ENCODE measurements at regions not wholly inside any gene's neighbourhood (a gene's known extent, or its start where the extent isn't known, plus 50 kb on each side); places are given as distances from the start of the nearest gene placed in this dataset.

DNA sequence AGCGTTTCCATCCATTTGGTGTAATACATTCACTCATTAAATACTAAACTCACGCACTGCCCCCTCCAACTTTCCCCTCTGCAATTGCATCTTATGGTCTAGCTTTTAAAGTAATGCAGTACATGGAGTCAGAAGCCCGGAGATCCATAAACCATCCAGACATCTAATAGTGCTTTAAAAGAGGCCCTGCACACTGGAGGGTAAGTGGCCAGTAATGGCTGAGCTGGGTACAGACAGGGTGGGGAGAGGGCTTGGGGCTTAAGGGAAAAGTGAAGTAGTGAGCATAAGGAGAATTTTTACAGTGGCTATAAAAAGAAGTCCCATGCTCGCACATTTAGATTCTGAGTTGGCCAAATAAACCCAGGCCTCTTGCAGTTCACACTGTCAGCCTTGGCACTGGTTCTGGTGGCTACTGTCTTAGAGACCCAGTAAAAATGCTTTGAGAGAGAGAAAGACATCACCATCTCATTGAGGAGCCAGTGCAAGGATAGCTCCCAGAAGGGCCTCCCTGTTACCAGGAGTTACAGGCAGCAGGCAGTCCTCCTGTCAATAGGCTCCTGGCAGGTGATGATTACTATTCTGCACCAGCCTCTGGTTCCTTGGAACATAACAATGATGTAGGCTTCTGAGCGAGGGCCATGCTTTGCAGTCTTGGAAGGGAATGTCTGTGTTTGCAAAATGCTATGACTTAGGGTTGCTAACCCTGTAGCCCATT lies 112.6 kb upstream of the NEO1 start:
- no peaks in the 10 kb centered on the region for H3K4me1 ChIP-seq (replicated peaks; ENCODE audit: insufficient read depth)
- H3K9me3 ChIP-seq (ENCODE audit: insufficient read depth, low read depth) = no peaks in the 10 kb centered on the region
- no peak overlapping the region for H2AFZ ChIP-seq
- no peak overlapping the region for H3K4me2 ChIP-seq
- no peaks in the 10 kb centered on the region for H3F3A ChIP-seq (ENCODE audit: insufficient read depth, low read depth)
- no peak overlapping the region for H3K4me3 ChIP-seq
- H3K79me2 ChIP-seq (ENCODE audit: low read depth) = no peaks in the 10 kb centered on the region
- no peaks in the 10 kb centered on the region for H3K36me3 ChIP-seq (ENCODE audit: low read depth)
- no peaks in the 10 kb centered on the region for H3K9me2 ChIP-seq (ENCODE audit: insufficient read depth)
- CTCF ChIA-PET = no interaction called here
- DNase-seq = no peak
- BruUV-seq (replicated peaks) = no TSS peak
- no peak for TF ChIP-seq EZH2 (IDR thresholded peaks at IDR 0.05; ENCODE audit: low read depth)
- TF ChIP-seq, protein P1, sequence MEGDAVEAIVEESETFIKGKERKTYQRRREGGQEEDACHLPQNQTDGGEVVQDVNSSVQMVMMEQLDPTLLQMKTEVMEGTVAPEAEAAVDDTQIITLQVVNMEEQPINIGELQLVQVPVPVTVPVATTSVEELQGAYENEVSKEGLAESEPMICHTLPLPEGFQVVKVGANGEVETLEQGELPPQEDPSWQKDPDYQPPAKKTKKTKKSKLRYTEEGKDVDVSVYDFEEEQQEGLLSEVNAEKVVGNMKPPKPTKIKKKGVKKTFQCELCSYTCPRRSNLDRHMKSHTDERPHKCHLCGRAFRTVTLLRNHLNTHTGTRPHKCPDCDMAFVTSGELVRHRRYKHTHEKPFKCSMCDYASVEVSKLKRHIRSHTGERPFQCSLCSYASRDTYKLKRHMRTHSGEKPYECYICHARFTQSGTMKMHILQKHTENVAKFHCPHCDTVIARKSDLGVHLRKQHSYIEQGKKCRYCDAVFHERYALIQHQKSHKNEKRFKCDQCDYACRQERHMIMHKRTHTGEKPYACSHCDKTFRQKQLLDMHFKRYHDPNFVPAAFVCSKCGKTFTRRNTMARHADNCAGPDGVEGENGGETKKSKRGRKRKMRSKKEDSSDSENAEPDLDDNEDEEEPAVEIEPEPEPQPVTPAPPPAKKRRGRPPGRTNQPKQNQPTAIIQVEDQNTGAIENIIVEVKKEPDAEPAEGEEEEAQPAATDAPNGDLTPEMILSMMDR (conservative IDR thresholded peaks at IDR 0.05) = no peak
- peaks cover 70% of the 10 kb centered on the region for H3K27me3 ChIP-seq (ENCODE audit: insufficient read depth, low read depth)
- no peaks in the 10 kb centered on the region for H4K20me1 ChIP-seq (ENCODE audit: insufficient read depth)
- POLR2A ChIA-PET (ENCODE audit: unreplicated experiment) = no interaction called here
- no peak overlapping the region for H3K27ac ChIP-seq
- intact Hi-C loops (cut with micrococcal nuclease; ENCODE audit: unreplicated experiment) = no loop called here

DNA sequence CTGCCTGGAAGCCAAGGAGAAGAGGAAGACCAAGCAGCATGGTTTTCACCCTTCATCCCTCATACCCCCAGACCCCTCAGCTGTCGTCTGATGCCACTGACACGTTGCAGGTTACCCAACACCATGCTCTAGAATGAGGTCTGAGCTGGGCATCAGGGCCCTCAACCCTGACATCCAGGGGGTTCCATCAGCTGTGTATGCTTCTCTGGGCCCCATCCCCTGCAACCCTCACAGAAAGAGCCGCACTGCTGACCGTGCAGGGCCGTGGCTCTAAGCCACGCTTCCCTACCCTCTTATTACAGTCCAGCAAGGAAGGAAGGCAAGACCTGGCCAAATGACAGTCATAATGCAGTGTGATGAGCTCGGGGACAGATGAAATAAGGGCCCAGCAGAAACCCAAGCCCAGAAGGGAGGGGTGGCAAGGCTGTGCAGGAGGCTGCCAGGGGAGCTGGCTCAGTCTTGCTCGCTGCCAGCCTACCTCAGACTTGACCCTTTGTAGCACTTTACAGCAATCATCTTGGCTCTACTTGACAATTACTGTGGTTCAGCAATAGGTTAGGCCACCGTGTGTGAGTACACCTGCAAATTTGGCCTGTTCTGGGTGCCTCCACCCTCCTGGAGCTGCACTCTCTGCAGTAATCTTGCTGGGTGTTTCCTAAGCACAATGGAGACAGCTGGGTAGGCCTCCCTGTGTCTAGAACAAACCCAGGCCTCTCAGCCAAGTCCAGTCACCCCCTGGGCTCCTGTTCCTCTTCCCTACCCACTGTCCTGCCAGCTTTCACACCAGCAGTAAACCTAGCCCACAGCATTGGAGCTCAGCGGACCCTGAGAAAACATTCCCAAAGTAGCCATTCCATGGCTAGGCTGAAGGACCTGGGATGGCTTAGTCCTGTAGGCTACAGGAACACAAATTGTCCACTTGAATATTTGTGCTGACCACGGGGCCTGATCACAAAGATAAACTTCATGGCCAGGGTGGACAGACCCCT lies 115.3 kb upstream of the NEO1 start:
- intact Hi-C loops (cut with micrococcal nuclease; ENCODE audit: unreplicated experiment) = no loop called here
- Histone ChIP-seq H3K9me2 (ENCODE audit: insufficient read depth) (no peaks in the 10 kb centered on the region), H3K4me3 (no peak overlapping the region), H3K9me3 (ENCODE audit: insufficient read depth, low read depth) (no peaks in the 10 kb centered on the region), H3F3A (ENCODE audit: insufficient read depth, low read depth) (no peaks in the 10 kb centered on the region), H3K4me2 (no peak overlapping the region), H4K20me1 (ENCODE audit: insufficient read depth) (peaks cover 3% of the 10 kb centered on the region; the same call in 1 of the 2 replicates), H3K79me2 (ENCODE audit: low read depth) (no peaks in the 10 kb centered on the region), H3K27me3 (ENCODE audit: insufficient read depth, low read depth) (peaks cover 64% of the 10 kb centered on the region), H3K27ac (no peak overlapping the region), H3K4me1 (replicated peaks; ENCODE audit: insufficient read depth) (no peaks in the 10 kb centered on the region), H2AFZ (no peak overlapping the region), H3K36me3 (ENCODE audit: low read depth) (no peaks in the 10 kb centered on the region)
- CTCF ChIA-PET = no interaction called here
- no TSS peak for BruUV-seq (replicated peaks)
- no peak for DNase-seq
- no peak for TF ChIP-seq EZH2 (IDR thresholded peaks at IDR 0.05; ENCODE audit: low read depth)
- TF ChIP-seq, protein P1 (conservative IDR thresholded peaks at IDR 0.05) = no peak
- POLR2A ChIA-PET (ENCODE audit: unreplicated experiment) = no interaction called here

DNA sequence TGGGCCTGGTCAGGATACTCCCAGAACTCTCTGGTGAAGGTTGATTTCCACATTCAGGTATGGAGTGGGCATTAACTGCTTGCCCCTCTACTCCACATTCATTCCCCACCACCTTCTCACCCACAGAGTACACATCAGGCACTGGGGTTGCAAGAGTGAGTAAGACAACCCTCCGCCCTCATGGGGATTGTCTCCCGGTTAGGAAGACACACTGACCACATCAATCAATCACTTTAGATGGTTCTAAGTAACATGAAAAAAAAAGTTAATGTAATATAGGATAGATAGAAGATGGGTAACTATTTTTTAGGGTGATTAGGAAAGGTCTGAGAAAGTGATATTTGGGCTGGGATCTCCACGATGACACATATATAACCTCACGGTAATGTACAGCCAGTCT lies 116.0 kb upstream of the NEO1 start:
- Histone ChIP-seq H3K4me1 (replicated peaks; ENCODE audit: insufficient read depth) (no peaks in the 10 kb centered on the region), H3K36me3 (ENCODE audit: low read depth) (no peaks in the 10 kb centered on the region), H3K27ac (no peak overlapping the region), H4K20me1 (ENCODE audit: insufficient read depth) (peaks cover 3% of the 10 kb centered on the region; the same call in 1 of the 2 replicates), H3K9me2 (ENCODE audit: insufficient read depth) (no peaks in the 10 kb centered on the region), H3F3A (ENCODE audit: insufficient read depth, low read depth) (no peaks in the 10 kb centered on the region), H3K9me3 (ENCODE audit: insufficient read depth, low read depth) (no peaks in the 10 kb centered on the region), H2AFZ (no peak overlapping the region), H3K27me3 (ENCODE audit: insufficient read depth, low read depth) (peaks cover 70% of the 10 kb centered on the region), H3K79me2 (ENCODE audit: low read depth) (no peaks in the 10 kb centered on the region), H3K4me2 (no peak overlapping the region), H3K4me3 (no peak overlapping the region)
- no peak for TF ChIP-seq EZH2 (IDR thresholded peaks at IDR 0.05; ENCODE audit: low read depth)
- TF ChIP-seq, protein P1 (conservative IDR thresholded peaks at IDR 0.05) = no peak
- intact Hi-C loops (cut with micrococcal nuclease; ENCODE audit: unreplicated experiment) = no loop called here
- POLR2A ChIA-PET (ENCODE audit: unreplicated experiment) = no interaction called here
- BruUV-seq (replicated peaks) = no TSS peak
- CTCF ChIA-PET = no interaction called here
- DNase-seq = no peak
